Gastrocnemius medialis (tissue), 4 donors: ENCODE measurements at regions not wholly inside any gene's neighbourhood (a gene's known extent, or its start where the extent isn't known, plus 50 kb on each side); places are given as distances from the start of the nearest gene placed in this dataset.

Source experiments
- CTCF ChIP-seq, 5 experiments: fragments of 450-650 bp in 3 of 5; fragments of 200-600 bp in 2 of 5; sonication (generic) in 2 of 5; IDR thresholded peaks in 4 of 5; conservative IDR thresholded peaks in 1 of 5; 1 replicate in 4 of 5; 2 replicates in 1 of 5; pipeline ENCODE4 v1.5.1; 2016 to 2019; ENCODE audit warnings: antibody characterized with exemption in 5 of 5, mild to moderate bottlenecking in 3 of 5, moderate library complexity in 3 of 5
- POLR2A ChIP-seq, 2 donors: fragments of 450-650 bp; IDR thresholded peaks; one replicate each; pipeline ENCODE4 v1.6.1; 2017; ENCODE audit warnings: antibody characterized with exemption in 2 of 2, mild to moderate bottlenecking in 2 of 2, moderate library complexity in 2 of 2

DNA sequence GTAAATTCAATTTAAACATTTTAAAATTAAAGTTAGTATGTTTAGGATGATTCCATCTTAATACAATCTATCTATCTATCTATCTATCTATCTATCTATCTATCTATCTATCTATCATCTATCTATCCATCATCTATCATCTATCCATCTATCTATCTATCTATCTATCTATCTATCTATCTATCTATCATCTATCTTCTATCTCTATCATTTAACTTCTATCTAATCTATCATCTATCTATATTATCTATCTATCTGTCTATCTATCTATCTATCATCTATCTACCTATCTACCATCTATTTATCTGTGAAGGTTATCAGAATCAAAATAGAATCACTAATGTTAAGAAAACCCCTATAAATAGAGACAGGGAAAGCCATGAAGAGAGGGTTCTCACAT lies 78.3 kb downstream of the RAMP3 start:
- TF ChIP-seq POLR2A (IDR thresholded peaks at IDR 0.05) (no peak), CTCF (IDR thresholded peaks at IDR 0.05 in 4 of 5, conservative IDR thresholded peaks at IDR 0.05 in 1 of 5) (no peak)
